Activated B cell treated with CpG ODN at 0.5 μM for 24 hours (primary cell): ENCODE measurements at regions not wholly inside any gene's neighbourhood (a gene's known extent, or its start where the extent isn't known, plus 50 kb on each side); places are given as distances from the start of the nearest gene placed in this dataset.

Experiments
- ATAC-seq: fragments of 200-7000 bp; cut with Tn5 transposase; one replicate; pipeline ENCODE4 v1.10.0; 2021; ENCODE audit warnings: low read depth, mild to moderate bottlenecking, moderate library complexity
- CTCF ChIA-PET: fragments of 350-600 bp; sonication (Branson Sonifier 250); formaldehyde crosslinking; loops from one replicate; lab custom pipeline; 2021; ENCODE audit warnings: antibody characterized with exemption; lab: Charles Lee
- POLR2A ChIA-PET: fragments of 350-600 bp; sonication (Branson Sonifier 250); formaldehyde crosslinking; loops from one replicate; lab custom pipeline; 2021; ENCODE audit warnings: antibody characterized with exemption; lab: Charles Lee
- DNase-seq: peaks from one replicate; pipeline ENCODE4 v3.0.0; 2022
- H3K27ac Mint-ChIP-seq: one replicate; pipeline ENCODE4 v1.8.0; 2020; ENCODE audit warnings: mixed read lengths
- H3K27me3 Mint-ChIP-seq: one replicate; pipeline ENCODE4 v1.8.0; 2021; ENCODE audit warnings: mixed read lengths
- H3K36me3 Mint-ChIP-seq: one replicate; pipeline ENCODE4 v1.8.0; 2021; ENCODE audit warnings: low read depth, mixed read lengths
- H3K4me1 Mint-ChIP-seq: one replicate; pipeline ENCODE4 v1.8.0; 2021; ENCODE audit warnings: mixed read lengths
- H3K4me3 Mint-ChIP-seq: one replicate; pipeline ENCODE4 v1.8.0; 2020; ENCODE audit warnings: mild to moderate bottlenecking, mixed read lengths
- H3K9me3 Mint-ChIP-seq: one replicate; pipeline ENCODE4 v1.8.0; 2020; ENCODE audit warnings: mixed read lengths
- CTCF ChIP-seq: fragments of 200-600 bp; IDR thresholded peaks from one replicate; pipeline ENCODE4 v1.8.0; 2022; ENCODE audit warnings: antibody characterized with exemption, mild to moderate bottlenecking
- intact Hi-C: fragments of 100-400 bp; cut with micrococcal nuclease; formaldehyde crosslinking; loops from one replicate; pipeline ENCODE4 v1.15.1; 2024

DNA sequence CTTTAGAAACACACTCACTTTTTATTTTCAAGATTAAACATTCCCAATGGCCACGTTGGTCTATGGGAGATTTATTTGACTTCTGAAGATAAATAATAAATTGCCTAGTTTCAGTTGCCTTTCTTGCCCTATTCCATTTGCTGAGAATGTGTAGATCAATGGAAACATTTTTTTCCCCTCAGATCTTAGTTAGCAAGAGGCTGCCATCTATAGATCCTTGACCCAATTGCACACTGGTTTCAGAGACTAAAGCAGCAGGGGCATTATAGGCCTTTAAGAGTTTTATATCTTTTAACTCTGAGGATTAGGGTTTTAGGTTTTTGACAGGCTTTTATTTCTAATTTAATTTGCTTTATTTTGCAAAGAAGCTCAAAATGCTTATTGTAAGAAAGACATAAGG, 163.2 kb upstream of the GPR26 start:
- intact Hi-C loops = loop anchor here (2.0 kb wide), 1 partner anchor 370 kb away; no protein-coding TSS in a partner anchor
- ATAC-seq (no peak), DNase-seq (no peak)
- no peaks in the 10 kb centered on the region for H3K9me3 Mint-ChIP-seq
- H3K4me3 Mint-ChIP-seq = no peak overlapping the region
- TF ChIP-seq CTCF = no peak
- H3K27me3 Mint-ChIP-seq = no peaks in the 10 kb centered on the region
- ChIA-PET CTCF (no interaction called here), POLR2A (no interaction called here)
- no peak overlapping the region for H3K27ac Mint-ChIP-seq
- no peaks in the 10 kb centered on the region for H3K36me3 Mint-ChIP-seq
- peaks cover 9% of the 10 kb centered on the region for H3K4me1 Mint-ChIP-seq

GRCh38 chr10:123506455-123506854, 159.7 kb upstream of the GPR26 start:
- intact Hi-C loops = no loop called here
- Mint-ChIP-seq H3K27me3 (no peaks in the 10 kb centered on the region), H3K9me3 (no peaks in the 10 kb centered on the region), H3K36me3 (no peaks in the 10 kb centered on the region), H3K4me1 (peaks cover 11% of the 10 kb centered on the region), H3K27ac (no peak overlapping the region), H3K4me3 (no peak overlapping the region)
- TF ChIP-seq CTCF = no peak
- CTCF ChIA-PET = no interaction called here
- DNase-seq = no peak
- no peak for ATAC-seq
- POLR2A ChIA-PET = no interaction called here

- H3K4me1 Mint-ChIP-seq = peaks cover 11% of the 10 kb centered on the region
- no peaks in the 10 kb centered on the region for H3K36me3 Mint-ChIP-seq
- intact Hi-C loops = no loop called here
- H3K4me3 Mint-ChIP-seq = no peak overlapping the region
- TF ChIP-seq CTCF = no peak
- ChIA-PET CTCF (no interaction called here), POLR2A (no interaction called here)
- ATAC-seq (no peak), DNase-seq (no peak)
- no peak overlapping the region for H3K27ac Mint-ChIP-seq
- no peaks in the 10 kb centered on the region for H3K9me3 Mint-ChIP-seq
- no peaks in the 10 kb centered on the region for H3K27me3 Mint-ChIP-seq
Observed at GRCh38 chr10:123507298-123507697, 158.9 kb upstream of the GPR26 start.

GRCh38 chr10:123509338-123509737, 156.8 kb upstream of the GPR26 start:
- no peaks in the 10 kb centered on the region for H3K27me3 Mint-ChIP-seq
- peaks cover 11% of the 10 kb centered on the region for H3K4me1 Mint-ChIP-seq
- H3K27ac Mint-ChIP-seq = no peak overlapping the region
- ChIA-PET CTCF (no interaction called here), POLR2A (no interaction called here)
- intact Hi-C loops = no loop called here
- H3K4me3 Mint-ChIP-seq = no peak overlapping the region
- no peak for TF ChIP-seq CTCF
- H3K9me3 Mint-ChIP-seq = no peaks in the 10 kb centered on the region
- H3K36me3 Mint-ChIP-seq = no peaks in the 10 kb centered on the region
- ATAC-seq (no peak), DNase-seq (no peak)

- no peak for TF ChIP-seq CTCF
- DNase-seq (no peak), ATAC-seq (no peak)
- Mint-ChIP-seq H3K4me1 (peaks cover under 1% of the 10 kb centered on the region), H3K9me3 (no peaks in the 10 kb centered on the region), H3K36me3 (no peaks in the 10 kb centered on the region), H3K27me3 (no peaks in the 10 kb centered on the region), H3K4me3 (no peak overlapping the region), H3K27ac (no peak overlapping the region)
- CTCF ChIA-PET = no interaction called here
- intact Hi-C loops = no loop called here
- POLR2A ChIA-PET = no interaction called here
Observed at GRCh38 chr10:123512901-123513775, 153.0 kb upstream of the GPR26 start.
